ENCODE measurements at regions not wholly inside any gene's neighbourhood (a gene's known extent, or its start where the extent isn't known, plus 50 kb on each side); places are given as distances from the start of the nearest gene placed in this dataset.

- Histone ChIP-seq H3K4me1 (replicated peaks in 1 of 2; ENCODE audit: control insufficient read depth in 2 of 2, insufficient read depth in 2 of 2, low read length in 2 of 2) (no peaks in the 10 kb centered on the region), H3K9me1 (ENCODE audit: control insufficient read depth, insufficient read depth, low read length) (peaks cover 3% of the 10 kb centered on the region), H3K4me3 (no peak overlapping the region), H3K27me3 (ENCODE audit: control insufficient read depth in 2 of 2, insufficient read depth in 2 of 2, low read length in 2 of 2) (peaks cover 17 to 53% of the 10 kb centered on the region in 2 experiments), H3K36me3 (ENCODE audit: control insufficient read depth, insufficient read depth, low read length) (no peaks in the 10 kb centered on the region), H2AFZ (ENCODE audit: low read depth, low read length) (no peak overlapping the region), H3K9ac (ENCODE audit: insufficient read depth in 1 of 2, low read depth in 2 of 2, low read length in 2 of 2) (no peak overlapping the region), H3K9me3 (replicated peaks; ENCODE audit: control insufficient read depth, insufficient read depth, low read depth, low read length) (no peaks in the 10 kb centered on the region), H3K4me2 (ENCODE audit: insufficient read depth, low read length) (no peak overlapping the region), H4K20me1 (replicated peaks; ENCODE audit: control insufficient read depth, insufficient read depth, low read length) (peaks cover 7% of the 10 kb centered on the region; the same call in 1 of the 2 replicates), H3K79me2 (ENCODE audit: control insufficient read depth, insufficient read depth, low read length) (no peaks in the 10 kb centered on the region), H3K27ac (ENCODE audit: extremely low read depth, low read depth, low read length) (no peak overlapping the region)
- CTCF ChIA-PET (ENCODE audit: low intra/inter-chr PET ratio), result no interaction called here
- ATAC-seq (no peak), DNase-seq (ENCODE audit: extremely low read depth in 1 of 4, low spot score in 3 of 4) (no peak), FAIRE-seq (no peak)
- in situ Hi-C loops (cut with MboI), result loop anchor here (10.0 kb wide), 1 partner anchor 175 kb away; no protein-coding TSS in a partner anchor
- intact Hi-C loops (cut with micrococcal nuclease), result no loop called here
- WGBS (ENCODE audit: insufficient coverage, low coverage, missing lambda C conversion rate), result 0% methylated on average over 9 of the region's 9 CpGs
- TF ChIP-seq, protein P1, sequence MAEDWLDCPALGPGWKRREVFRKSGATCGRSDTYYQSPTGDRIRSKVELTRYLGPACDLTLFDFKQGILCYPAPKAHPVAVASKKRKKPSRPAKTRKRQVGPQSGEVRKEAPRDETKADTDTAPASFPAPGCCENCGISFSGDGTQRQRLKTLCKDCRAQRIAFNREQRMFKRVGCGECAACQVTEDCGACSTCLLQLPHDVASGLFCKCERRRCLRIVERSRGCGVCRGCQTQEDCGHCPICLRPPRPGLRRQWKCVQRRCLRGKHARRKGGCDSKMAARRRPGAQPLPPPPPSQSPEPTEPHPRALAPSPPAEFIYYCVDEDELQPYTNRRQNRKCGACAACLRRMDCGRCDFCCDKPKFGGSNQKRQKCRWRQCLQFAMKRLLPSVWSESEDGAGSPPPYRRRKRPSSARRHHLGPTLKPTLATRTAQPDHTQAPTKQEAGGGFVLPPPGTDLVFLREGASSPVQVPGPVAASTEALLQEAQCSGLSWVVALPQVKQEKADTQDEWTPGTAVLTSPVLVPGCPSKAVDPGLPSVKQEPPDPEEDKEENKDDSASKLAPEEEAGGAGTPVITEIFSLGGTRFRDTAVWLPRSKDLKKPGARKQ (CRISPR knock-in tag; IDR thresholded peaks at IDR 0.05), result no peak
- TF ChIP-seq, protein P2, sequence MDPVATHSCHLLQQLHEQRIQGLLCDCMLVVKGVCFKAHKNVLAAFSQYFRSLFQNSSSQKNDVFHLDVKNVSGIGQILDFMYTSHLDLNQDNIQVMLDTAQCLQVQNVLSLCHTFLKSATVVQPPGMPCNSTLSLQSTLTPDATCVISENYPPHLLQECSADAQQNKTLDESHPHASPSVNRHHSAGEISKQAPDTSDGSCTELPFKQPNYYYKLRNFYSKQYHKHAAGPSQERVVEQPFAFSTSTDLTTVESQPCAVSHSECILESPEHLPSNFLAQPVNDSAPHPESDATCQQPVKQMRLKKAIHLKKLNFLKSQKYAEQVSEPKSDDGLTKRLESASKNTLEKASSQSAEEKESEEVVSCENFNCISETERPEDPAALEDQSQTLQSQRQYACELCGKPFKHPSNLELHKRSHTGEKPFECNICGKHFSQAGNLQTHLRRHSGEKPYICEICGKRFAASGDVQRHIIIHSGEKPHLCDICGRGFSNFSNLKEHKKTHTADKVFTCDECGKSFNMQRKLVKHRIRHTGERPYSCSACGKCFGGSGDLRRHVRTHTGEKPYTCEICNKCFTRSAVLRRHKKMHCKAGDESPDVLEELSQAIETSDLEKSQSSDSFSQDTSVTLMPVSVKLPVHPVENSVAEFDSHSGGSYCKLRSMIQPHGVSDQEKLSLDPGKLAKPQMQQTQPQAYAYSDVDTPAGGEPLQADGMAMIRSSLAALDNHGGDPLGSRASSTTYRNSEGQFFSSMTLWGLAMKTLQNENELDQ (CRISPR knock-in tag; IDR thresholded peaks at IDR 0.05; ENCODE audit: borderline replicate concordance), result no peak
- POLR2A ChIA-PET, result no interaction called here
- BruUV-seq (replicated peaks), result no TSS peak
Observed at GRCh38 chr9:99369327-99369722, 147.2 kb downstream of the SEC61B start.
